ENCODE measurements at regions not wholly inside any gene's neighbourhood (a gene's known extent, or its start where the extent isn't known, plus 50 kb on each side); places are given as distances from the start of the nearest gene placed in this dataset.

- TF ChIP-seq RXRA (IDR thresholded peaks at IDR 0.05) (no peak), CTCF (IDR thresholded peaks at IDR 0.05; ENCODE audit: low read depth, low read length, missing input control) (no peak), EGR1 (IDR thresholded peaks at IDR 0.05; ENCODE audit: low read depth in 2 of 2) (no peak), YY1 (IDR thresholded peaks at IDR 0.05) (no peak), SP1 (IDR thresholded peaks at IDR 0.05) (no peak), GABPA (IDR thresholded peaks at IDR 0.05 in 1 of 2, conservative IDR thresholded peaks at IDR 0.05 in 1 of 2) (no peak), RAD21 (IDR thresholded peaks at IDR 0.05) (no peak), HNF4G (IDR thresholded peaks at IDR 0.05) (no peak), TAF1 (conservative IDR thresholded peaks at IDR 0.05) (no peak), NR2F2 (IDR thresholded peaks at IDR 0.05) (no peak), MAX (IDR thresholded peaks at IDR 0.05) (no peak), JUND (IDR thresholded peaks at IDR 0.05) (no peak), FOXA1 (IDR thresholded peaks at IDR 0.05) (no peak), HNF4A (conservative IDR thresholded peaks at IDR 0.05) (no peak), ZBTB33 (IDR thresholded peaks at IDR 0.05) (no peak), FOXA2 (IDR thresholded peaks at IDR 0.05) (no peak)
- TF ChIP-seq, protein P1, sequence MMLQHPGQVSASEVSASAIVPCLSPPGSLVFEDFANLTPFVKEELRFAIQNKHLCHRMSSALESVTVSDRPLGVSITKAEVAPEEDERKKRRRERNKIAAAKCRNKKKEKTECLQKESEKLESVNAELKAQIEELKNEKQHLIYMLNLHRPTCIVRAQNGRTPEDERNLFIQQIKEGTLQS (IDR thresholded peaks at IDR 0.05), result no peak
- TF ChIP-seq, protein P2, sequence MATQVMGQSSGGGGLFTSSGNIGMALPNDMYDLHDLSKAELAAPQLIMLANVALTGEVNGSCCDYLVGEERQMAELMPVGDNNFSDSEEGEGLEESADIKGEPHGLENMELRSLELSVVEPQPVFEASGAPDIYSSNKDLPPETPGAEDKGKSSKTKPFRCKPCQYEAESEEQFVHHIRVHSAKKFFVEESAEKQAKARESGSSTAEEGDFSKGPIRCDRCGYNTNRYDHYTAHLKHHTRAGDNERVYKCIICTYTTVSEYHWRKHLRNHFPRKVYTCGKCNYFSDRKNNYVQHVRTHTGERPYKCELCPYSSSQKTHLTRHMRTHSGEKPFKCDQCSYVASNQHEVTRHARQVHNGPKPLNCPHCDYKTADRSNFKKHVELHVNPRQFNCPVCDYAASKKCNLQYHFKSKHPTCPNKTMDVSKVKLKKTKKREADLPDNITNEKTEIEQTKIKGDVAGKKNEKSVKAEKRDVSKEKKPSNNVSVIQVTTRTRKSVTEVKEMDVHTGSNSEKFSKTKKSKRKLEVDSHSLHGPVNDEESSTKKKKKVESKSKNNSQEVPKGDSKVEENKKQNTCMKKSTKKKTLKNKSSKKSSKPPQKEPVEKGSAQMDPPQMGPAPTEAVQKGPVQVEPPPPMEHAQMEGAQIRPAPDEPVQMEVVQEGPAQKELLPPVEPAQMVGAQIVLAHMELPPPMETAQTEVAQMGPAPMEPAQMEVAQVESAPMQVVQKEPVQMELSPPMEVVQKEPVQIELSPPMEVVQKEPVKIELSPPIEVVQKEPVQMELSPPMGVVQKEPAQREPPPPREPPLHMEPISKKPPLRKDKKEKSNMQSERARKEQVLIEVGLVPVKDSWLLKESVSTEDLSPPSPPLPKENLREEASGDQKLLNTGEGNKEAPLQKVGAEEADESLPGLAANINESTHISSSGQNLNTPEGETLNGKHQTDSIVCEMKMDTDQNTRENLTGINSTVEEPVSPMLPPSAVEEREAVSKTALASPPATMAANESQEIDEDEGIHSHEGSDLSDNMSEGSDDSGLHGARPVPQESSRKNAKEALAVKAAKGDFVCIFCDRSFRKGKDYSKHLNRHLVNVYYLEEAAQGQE (IDR thresholded peaks at IDR 0.05), result no peak
- H3K9ac ChIP-seq (ENCODE audit: low read depth in 1 of 2, low read length in 2 of 2), result no peak overlapping the region
- H3K36me3 ChIP-seq (ENCODE audit: control insufficient read depth in 4 of 4, insufficient read depth in 3 of 4, low read depth in 1 of 4, low read length in 3 of 4), result no peaks in the 10 kb centered on the region
- WGBS, result 91% methylated on average over 7 of the region's 7 CpGs
- H3K4me3 ChIP-seq (ENCODE audit: low read depth in 1 of 3, low read length in 3 of 3), result no peak overlapping the region
- DNase-seq (ENCODE audit: low spot score), result peak; percentile 10
- peaks cover 0 to 1% (median 0%) of the 10 kb centered on the region in 4 donors for H3K4me1 ChIP-seq (ENCODE audit: control insufficient read depth in 4 of 4, insufficient read depth in 4 of 4, low read length in 3 of 4)
- no peaks in the 10 kb centered on the region for H3K27me3 ChIP-seq (ENCODE audit: control insufficient read depth in 4 of 4, insufficient read depth in 4 of 4, low read length in 3 of 4)
- H3K9me3 ChIP-seq (ENCODE audit: control insufficient read depth in 4 of 4, low read length in 3 of 4), result no peaks in the 10 kb centered on the region
- no peak overlapping the region for H3K27ac ChIP-seq (ENCODE audit: low read depth in 1 of 2, low read length in 2 of 2)
Observed at GRCh38 chr10:43710772-43711471, 62.2 kb upstream of the ZNF32 start.

Measured in liver (tissue), 8 donors.